ENCODE measurements at regions not wholly inside any gene's neighbourhood (a gene's known extent, or its start where the extent isn't known, plus 50 kb on each side); places are given as distances from the start of the nearest gene placed in this dataset.

DNA sequence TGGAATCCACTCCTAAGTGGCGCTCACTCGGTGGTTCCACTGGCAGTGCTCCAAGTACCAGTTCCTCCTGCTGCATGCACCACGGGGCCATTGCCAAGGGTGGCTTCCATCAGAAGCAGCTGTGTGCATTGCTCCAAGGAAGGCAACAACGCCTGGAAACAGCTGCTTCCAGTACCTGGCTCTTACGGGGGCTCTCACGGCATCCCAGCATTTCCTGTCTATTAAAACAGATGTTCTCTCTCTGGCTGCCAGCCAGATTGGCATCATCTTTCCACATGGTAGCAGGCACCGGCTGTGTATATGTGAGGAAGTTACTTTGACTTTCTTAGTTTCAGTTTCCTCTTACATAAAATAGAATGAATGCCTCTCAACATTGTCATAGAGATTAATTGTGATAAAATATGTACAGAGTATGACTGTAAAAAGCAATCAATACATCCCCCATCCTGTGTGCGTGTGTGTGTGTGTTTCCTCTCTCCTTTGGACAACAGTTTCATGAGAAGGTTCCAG lies 84.9 kb downstream of the CMPK2 start:
- CTCF ChIA-PET, result interaction anchor here (1.0 kb wide), 1 partner anchor 8 kb away, joined by 5 read pairs; no protein-coding TSS in a partner anchor
- peak; percentile 33 for DNase-seq
- Mint-ChIP-seq H3K27ac (peak overlapping the region; percentile 74), H3K9me3 (no peaks in the 10 kb centered on the region), H3K4me1 (peaks cover 9% of the 10 kb centered on the region), H3K36me3 (ENCODE audit: low read depth) (no peaks in the 10 kb centered on the region), H3K27me3 (peaks cover 7% of the 10 kb centered on the region), H3K4me3 (no peak overlapping the region)
- POLR2A ChIA-PET, result no interaction called here

DNA sequence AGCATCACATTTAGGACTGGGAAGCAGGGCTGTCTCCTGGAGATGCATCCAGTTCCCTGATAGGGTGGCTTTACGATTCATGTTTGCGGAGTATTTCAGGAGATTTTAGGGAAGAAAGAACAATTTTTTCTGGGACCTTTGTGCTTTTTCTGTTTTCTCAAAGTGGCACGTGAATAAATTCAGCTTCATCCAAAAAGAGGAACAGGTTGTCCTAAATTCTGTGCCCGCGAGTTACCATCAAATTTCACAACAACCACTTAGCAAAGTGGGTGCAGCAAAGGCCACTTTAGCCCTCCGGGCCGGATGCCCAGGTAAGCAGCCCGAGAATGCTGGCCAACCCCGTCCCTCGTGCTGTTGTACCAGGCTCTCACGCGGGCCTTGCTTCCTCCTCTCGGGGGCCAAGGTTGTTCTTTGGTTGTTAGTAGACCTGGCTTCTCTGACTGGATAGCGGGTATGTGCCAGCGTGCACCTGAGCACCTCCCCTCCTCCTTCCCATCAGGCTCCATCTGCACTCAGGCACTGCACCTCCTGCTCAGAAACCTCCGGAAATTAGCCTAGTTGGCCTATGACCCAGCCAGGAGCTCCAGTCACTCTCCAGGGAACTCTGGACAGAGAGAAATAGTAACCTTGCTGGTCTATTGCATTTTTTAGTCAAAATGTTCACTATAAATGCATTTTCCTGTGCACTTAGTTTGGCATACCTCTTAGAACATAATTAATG lies 83.0 kb downstream of the CMPK2 start:
- Mint-ChIP-seq H3K9me3 (no peaks in the 10 kb centered on the region), H3K4me1 (peaks cover 9% of the 10 kb centered on the region), H3K36me3 (ENCODE audit: low read depth) (no peaks in the 10 kb centered on the region), H3K27ac (no peak overlapping the region), H3K27me3 (peaks cover 6% of the 10 kb centered on the region), H3K4me3 (no peak overlapping the region)
- ChIA-PET CTCF (no interaction called here), POLR2A (no interaction called here)
- DNase-seq, result no peak

DNA sequence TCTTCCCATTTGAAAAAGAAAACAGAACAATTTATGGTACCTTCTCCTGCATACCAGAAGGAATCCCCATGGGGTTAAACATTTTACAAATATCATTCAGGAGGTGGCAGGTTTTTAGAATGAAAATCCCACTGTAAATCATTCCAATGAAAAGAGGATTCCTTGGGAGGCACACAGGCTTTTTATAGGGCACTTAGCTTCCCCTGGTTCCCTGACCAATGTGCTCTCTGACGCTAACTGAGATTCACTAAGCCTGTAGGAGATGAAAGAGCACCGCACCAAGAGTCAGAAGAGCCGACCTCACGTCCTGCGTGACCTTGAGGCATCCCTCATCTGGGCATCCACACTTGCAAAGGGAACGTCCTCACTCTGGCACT lies 82.5 kb downstream of the CMPK2 start:
- ChIA-PET CTCF (no interaction called here), POLR2A (no interaction called here)
- no peaks in the 10 kb centered on the region for H3K9me3 Mint-ChIP-seq
- H3K36me3 Mint-ChIP-seq (ENCODE audit: low read depth), result no peaks in the 10 kb centered on the region
- no peak overlapping the region for H3K27ac Mint-ChIP-seq
- H3K4me1 Mint-ChIP-seq, result peaks cover 9% of the 10 kb centered on the region
- peaks cover under 1% of the 10 kb centered on the region for H3K27me3 Mint-ChIP-seq
- DNase-seq, result no peak
- H3K4me3 Mint-ChIP-seq, result no peak overlapping the region

DNA sequence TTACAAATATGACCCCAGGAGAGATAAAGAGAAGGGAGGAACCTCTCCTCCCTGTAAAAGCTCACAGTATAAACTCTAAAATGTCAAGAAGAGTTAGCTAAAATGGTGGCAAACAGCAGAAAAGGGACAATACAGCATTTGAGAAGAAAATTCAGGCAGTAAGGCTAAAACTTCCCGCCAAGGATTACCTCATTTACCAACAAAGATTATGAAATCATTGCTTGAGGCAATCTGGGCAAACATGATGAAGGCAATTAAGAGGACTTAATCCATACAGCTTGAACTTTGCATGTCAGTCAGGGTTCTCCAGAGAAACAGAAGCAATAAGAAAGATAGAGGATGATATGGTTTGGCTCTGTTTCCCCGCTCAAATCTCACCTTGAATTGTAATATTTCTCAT lies 81.4 kb downstream of the CMPK2 start:
- Mint-ChIP-seq H3K27ac (no peak overlapping the region), H3K4me3 (no peak overlapping the region), H3K27me3 (no peaks in the 10 kb centered on the region)

GRCh38 chr2:6785493-6785892 lies 80.2 kb downstream of the CMPK2 start:
- Mint-ChIP-seq H3K27me3 (no peaks in the 10 kb centered on the region), H3K4me1 (peaks cover 7% of the 10 kb centered on the region), H3K27ac (no peak overlapping the region), H3K4me3 (no peak overlapping the region), H3K36me3 (ENCODE audit: low read depth) (no peaks in the 10 kb centered on the region), H3K9me3 (no peaks in the 10 kb centered on the region)
- ChIA-PET CTCF (no interaction called here), POLR2A (no interaction called here)
- DNase-seq, result no peak

More for the DNA sequence above, 81.4 kb downstream of the CMPK2 start:
- ChIA-PET CTCF (interaction anchor here (1.4 kb wide), 1 partner anchor 11 kb away, joined by 3 read pairs; no protein-coding TSS in a partner anchor), POLR2A (no interaction called here)
- no peak for DNase-seq
- no peaks in the 10 kb centered on the region for H3K36me3 Mint-ChIP-seq (ENCODE audit: low read depth)
- H3K4me1 Mint-ChIP-seq, result peaks cover 9% of the 10 kb centered on the region
- no peaks in the 10 kb centered on the region for H3K9me3 Mint-ChIP-seq

DNA sequence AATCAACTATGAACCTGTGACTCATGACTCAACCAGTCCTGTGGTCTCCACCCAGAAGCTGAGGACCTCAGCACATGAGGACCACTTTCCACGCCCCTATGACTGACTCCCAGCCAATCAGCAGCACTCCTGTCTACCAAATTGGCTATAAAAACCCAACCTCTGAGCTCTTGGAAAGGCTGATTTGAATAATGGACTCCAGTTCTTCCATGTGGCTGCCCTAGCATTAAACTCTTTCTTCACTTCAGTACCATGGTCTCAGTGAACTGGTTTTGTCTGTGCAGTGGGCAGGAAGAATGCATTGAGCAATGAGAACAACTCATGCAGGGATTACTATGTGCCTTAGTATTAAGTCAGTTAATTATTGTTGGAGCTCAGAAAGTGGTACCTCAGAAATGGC lies 78.3 kb downstream of the CMPK2 start:
- H3K27ac Mint-ChIP-seq, result no peak overlapping the region
- POLR2A ChIA-PET, result no interaction called here
- H3K4me3 Mint-ChIP-seq, result no peak overlapping the region
- CTCF ChIA-PET, result no interaction called here
- H3K9me3 Mint-ChIP-seq, result no peaks in the 10 kb centered on the region
- no peaks in the 10 kb centered on the region for H3K36me3 Mint-ChIP-seq (ENCODE audit: low read depth)
- no peaks in the 10 kb centered on the region for H3K4me1 Mint-ChIP-seq
- H3K27me3 Mint-ChIP-seq, result no peaks in the 10 kb centered on the region
- no peak for DNase-seq

- ChIA-PET POLR2A (no interaction called here), CTCF (no interaction called here)
- no peaks in the 10 kb centered on the region for H3K4me1 Mint-ChIP-seq
These were observed 77.1 kb downstream of the CMPK2 start for GRCh38 chr2:6788614-6789013.

GRCh38 chr2:6789559-6790138 lies 76.1 kb downstream of the CMPK2 start:
- no peak overlapping the region for H3K4me3 Mint-ChIP-seq
- H3K27ac Mint-ChIP-seq, result no peak overlapping the region
- no peak for DNase-seq
- CTCF ChIA-PET, result no interaction called here
- POLR2A ChIA-PET, result no interaction called here
- H3K36me3 Mint-ChIP-seq (ENCODE audit: low read depth), result no peaks in the 10 kb centered on the region
- no peaks in the 10 kb centered on the region for H3K27me3 Mint-ChIP-seq
- no peaks in the 10 kb centered on the region for H3K9me3 Mint-ChIP-seq
- H3K4me1 Mint-ChIP-seq, result no peaks in the 10 kb centered on the region

More at GRCh38 chr2:6788614-6789013, 77.1 kb downstream of the CMPK2 start:
- Mint-ChIP-seq H3K27me3 (no peaks in the 10 kb centered on the region), H3K27ac (no peak overlapping the region), H3K36me3 (ENCODE audit: low read depth) (no peaks in the 10 kb centered on the region), H3K9me3 (no peaks in the 10 kb centered on the region), H3K4me3 (no peak overlapping the region)
- no peak for DNase-seq

DNA sequence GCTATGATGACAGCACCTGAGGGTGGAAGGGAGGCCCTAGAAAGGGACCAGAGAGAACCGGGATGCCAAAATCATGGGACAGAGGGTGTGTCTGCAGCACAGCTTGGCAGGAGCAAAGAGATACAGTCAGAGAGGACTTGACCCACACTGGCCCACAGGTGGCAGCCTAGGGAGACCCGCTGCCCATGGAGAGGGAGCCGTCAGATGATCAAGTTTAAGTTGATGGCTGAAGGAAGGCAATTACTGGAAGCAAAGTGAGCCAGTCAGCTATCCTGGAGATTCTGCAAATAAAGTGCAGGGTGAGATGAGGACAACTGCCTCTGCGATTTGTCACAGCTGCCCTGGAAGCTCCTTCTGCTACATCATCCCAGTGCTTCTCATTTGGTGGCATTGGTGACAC lies 74.0 kb downstream of the CMPK2 start:
- no peak for DNase-seq
- Mint-ChIP-seq H3K4me3 (no peak overlapping the region), H3K36me3 (ENCODE audit: low read depth) (no peaks in the 10 kb centered on the region), H3K9me3 (no peaks in the 10 kb centered on the region), H3K27me3 (no peaks in the 10 kb centered on the region), H3K4me1 (no peaks in the 10 kb centered on the region), H3K27ac (no peak overlapping the region)
- ChIA-PET CTCF (no interaction called here), POLR2A (no interaction called here)

GRCh38 chr2:6792883-6793282 lies 72.8 kb downstream of the CMPK2 start:
- POLR2A ChIA-PET, result no interaction called here
- H3K4me3 Mint-ChIP-seq, result no peak overlapping the region

DNA sequence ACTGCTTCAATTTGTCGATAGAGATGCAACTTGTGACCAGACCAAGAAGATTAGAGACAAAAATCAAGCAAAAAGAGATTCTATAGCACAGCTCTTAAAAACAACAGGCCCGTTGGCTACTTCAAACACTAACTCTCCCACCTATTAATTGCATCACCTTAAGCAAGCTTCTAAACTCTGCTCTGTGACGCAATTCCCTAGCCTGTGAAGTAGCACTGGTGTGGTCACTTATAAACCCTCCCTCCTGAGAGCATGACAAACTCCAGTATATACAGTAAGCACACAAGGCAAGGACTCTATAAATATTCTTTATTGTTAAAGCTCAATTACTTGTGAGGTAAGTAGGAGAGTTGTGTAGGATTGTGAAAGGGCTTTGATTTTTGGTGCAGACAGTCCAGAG lies 72.3 kb downstream of the CMPK2 start:
- no peaks in the 10 kb centered on the region for H3K36me3 Mint-ChIP-seq (ENCODE audit: low read depth)
- no peaks in the 10 kb centered on the region for H3K4me1 Mint-ChIP-seq
- H3K4me3 Mint-ChIP-seq, result no peak overlapping the region
- DNase-seq, result no peak
- no peaks in the 10 kb centered on the region for H3K9me3 Mint-ChIP-seq
- ChIA-PET POLR2A (no interaction called here), CTCF (interaction anchor here (1.6 kb wide), 1 partner anchor 19 kb away, joined by 4 read pairs; no protein-coding TSS in a partner anchor)
- H3K27ac Mint-ChIP-seq, result no peak overlapping the region
- no peaks in the 10 kb centered on the region for H3K27me3 Mint-ChIP-seq

More at GRCh38 chr2:6792883-6793282, 72.8 kb downstream of the CMPK2 start:
- H3K9me3 Mint-ChIP-seq, result no peaks in the 10 kb centered on the region
- H3K27me3 Mint-ChIP-seq, result no peaks in the 10 kb centered on the region
- H3K27ac Mint-ChIP-seq, result no peak overlapping the region
- no peaks in the 10 kb centered on the region for H3K36me3 Mint-ChIP-seq (ENCODE audit: low read depth)
- H3K4me1 Mint-ChIP-seq, result no peaks in the 10 kb centered on the region
- no peak for DNase-seq
- CTCF ChIA-PET, result interaction anchor here (1.6 kb wide), 1 partner anchor 20 kb away, joined by 4 read pairs; no protein-coding TSS in a partner anchor

GRCh38 chr2:6793913-6794312 lies 71.8 kb downstream of the CMPK2 start:
- no peak for DNase-seq
- POLR2A ChIA-PET, result no interaction called here

GRCh38 chr2:6794448-6794847 lies 71.3 kb downstream of the CMPK2 start:
- H3K27ac Mint-ChIP-seq, result no peak overlapping the region
- no peak for DNase-seq
- ChIA-PET POLR2A (no interaction called here), CTCF (interaction anchor here (1.6 kb wide), 1 partner anchor 18 kb away, joined by 4 read pairs; no protein-coding TSS in a partner anchor)
- no peak overlapping the region for H3K4me3 Mint-ChIP-seq
- no peaks in the 10 kb centered on the region for H3K4me1 Mint-ChIP-seq
- no peaks in the 10 kb centered on the region for H3K27me3 Mint-ChIP-seq
- no peaks in the 10 kb centered on the region for H3K36me3 Mint-ChIP-seq (ENCODE audit: low read depth)
- H3K9me3 Mint-ChIP-seq, result no peaks in the 10 kb centered on the region

More at GRCh38 chr2:6793913-6794312, 71.8 kb downstream of the CMPK2 start:
- no peak overlapping the region for H3K27ac Mint-ChIP-seq
- no peaks in the 10 kb centered on the region for H3K27me3 Mint-ChIP-seq
- no peaks in the 10 kb centered on the region for H3K4me1 Mint-ChIP-seq
- no peak overlapping the region for H3K4me3 Mint-ChIP-seq
- H3K9me3 Mint-ChIP-seq, result no peaks in the 10 kb centered on the region
- no peaks in the 10 kb centered on the region for H3K36me3 Mint-ChIP-seq (ENCODE audit: low read depth)
- CTCF ChIA-PET, result interaction anchor here (1.6 kb wide), 1 partner anchor 19 kb away, joined by 4 read pairs; no protein-coding TSS in a partner anchor
